HepG2 (cell line): ENCODE measurements at regions not wholly inside any gene's neighbourhood (a gene's known extent, or its start where the extent isn't known, plus 50 kb on each side); places are given as distances from the start of the nearest gene placed in this dataset.

Source experiments
- PHF20 ChIP-seq: sonication (generic); formaldehyde crosslinking; IDR thresholded peaks from 2 replicates; pipeline ENCODE4 v1.5.0; 2020; ENCODE audit warnings: mild to moderate bottlenecking, missing genetic modification reagents
- SIX4 ChIP-seq: sonication (generic); formaldehyde crosslinking; IDR thresholded peaks from 2 replicates; pipeline ENCODE4 v1.4.0; 2020; ENCODE audit warnings: missing genetic modification reagents
- ZNF660 ChIP-seq: sonication (generic); formaldehyde crosslinking; IDR thresholded peaks from 2 replicates; pipeline ENCODE4 v1.5.1; 2020; ENCODE audit warnings: mild to moderate bottlenecking, low read depth, missing genetic modification reagents, borderline replicate concordance
- TF ChIP-seq, protein P1 (sequence below): sonication (generic); formaldehyde crosslinking; IDR thresholded peaks from 2 replicates; pipeline ENCODE4 v1.8.1; 2023; ENCODE audit warnings: mild to moderate bottlenecking, moderate library complexity, missing genetic modification reagents
- TF ChIP-seq, protein P2 (sequence below): sonication (generic); formaldehyde crosslinking; IDR thresholded peaks from 2 replicates; pipeline ENCODE4 v1.5.1; 2020; ENCODE audit warnings: mild to moderate bottlenecking, missing genetic modification reagents, moderate library complexity
- TF ChIP-seq, protein P3 (sequence below): sonication (generic); formaldehyde crosslinking; IDR thresholded peaks from 2 replicates; pipeline ENCODE4 v1.4.0; 2020; ENCODE audit warnings: mild to moderate bottlenecking, missing genetic modification reagents, borderline replicate concordance

DNA sequence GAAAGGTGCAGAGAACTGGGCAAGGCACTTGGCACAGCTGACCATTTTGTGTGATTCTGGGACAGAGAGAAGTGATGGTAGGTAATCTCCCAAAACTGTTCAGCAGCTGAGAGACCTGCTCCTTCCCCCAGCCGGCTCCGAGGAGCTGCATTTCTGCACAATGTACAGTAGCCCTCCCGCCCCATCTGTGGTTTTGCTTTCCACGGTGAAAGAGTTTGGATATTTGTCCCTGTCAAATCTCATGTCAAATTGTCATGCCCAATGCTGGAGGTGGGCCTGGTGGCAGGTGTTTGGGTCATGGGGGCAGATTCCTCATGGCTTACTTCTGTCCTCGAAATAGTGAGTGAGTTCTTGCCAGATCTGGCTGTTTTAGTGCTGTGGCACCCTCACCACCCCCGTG is 90.5 kb upstream of the CD99 start (continued):
- TF ChIP-seq, protein P1, sequence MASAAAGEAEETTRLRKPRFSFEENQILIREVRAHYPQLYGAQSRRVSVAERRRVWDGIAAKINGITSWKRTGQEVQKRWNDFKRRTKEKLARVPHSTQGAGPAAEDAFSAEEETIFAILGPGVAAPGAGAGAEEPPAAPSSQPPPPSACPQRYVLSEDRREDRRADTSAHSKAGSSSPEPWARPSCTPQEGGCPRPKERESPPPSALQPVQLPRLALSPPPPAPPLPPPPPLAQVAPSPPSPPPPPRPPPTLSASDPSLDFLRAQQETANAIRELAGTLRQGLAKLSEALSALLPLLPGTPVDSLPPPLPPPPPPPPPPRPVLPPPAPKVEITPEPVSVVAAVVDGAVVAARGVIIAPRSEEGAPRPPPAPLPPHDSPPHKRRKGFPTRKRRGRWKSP (CRISPR knock-in tag) = no peak
- TF ChIP-seq, protein P2, sequence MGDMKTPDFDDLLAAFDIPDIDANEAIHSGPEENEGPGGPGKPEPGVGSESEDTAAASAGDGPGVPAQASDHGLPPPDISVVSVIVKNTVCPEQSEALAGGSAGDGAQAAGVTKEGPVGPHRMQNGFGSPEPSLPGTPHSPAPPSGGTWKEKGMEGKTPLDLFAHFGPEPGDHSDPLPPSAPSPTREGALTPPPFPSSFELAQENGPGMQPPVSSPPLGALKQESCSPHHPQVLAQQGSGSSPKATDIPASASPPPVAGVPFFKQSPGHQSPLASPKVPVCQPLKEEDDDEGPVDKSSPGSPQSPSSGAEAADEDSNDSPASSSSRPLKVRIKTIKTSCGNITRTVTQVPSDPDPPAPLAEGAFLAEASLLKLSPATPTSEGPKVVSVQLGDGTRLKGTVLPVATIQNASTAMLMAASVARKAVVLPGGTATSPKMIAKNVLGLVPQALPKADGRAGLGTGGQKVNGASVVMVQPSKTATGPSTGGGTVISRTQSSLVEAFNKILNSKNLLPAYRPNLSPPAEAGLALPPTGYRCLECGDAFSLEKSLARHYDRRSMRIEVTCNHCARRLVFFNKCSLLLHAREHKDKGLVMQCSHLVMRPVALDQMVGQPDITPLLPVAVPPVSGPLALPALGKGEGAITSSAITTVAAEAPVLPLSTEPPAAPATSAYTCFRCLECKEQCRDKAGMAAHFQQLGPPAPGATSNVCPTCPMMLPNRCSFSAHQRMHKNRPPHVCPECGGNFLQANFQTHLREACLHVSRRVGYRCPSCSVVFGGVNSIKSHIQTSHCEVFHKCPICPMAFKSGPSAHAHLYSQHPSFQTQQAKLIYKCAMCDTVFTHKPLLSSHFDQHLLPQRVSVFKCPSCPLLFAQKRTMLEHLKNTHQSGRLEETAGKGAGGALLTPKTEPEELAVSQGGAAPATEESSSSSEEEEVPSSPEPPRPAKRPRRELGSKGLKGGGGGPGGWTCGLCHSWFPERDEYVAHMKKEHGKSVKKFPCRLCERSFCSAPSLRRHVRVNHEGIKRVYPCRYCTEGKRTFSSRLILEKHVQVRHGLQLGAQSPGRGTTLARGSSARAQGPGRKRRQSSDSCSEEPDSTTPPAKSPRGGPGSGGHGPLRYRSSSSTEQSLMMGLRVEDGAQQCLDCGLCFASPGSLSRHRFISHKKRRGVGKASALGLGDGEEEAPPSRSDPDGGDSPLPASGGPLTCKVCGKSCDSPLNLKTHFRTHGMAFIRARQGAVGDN (CRISPR knock-in tag) = no peak
- TF ChIP-seq SIX4 (CRISPR knock-in tag) (no peak), PHF20 (no peak), ZNF660 (CRISPR knock-in tag) (no peak)
- TF ChIP-seq, protein P3, sequence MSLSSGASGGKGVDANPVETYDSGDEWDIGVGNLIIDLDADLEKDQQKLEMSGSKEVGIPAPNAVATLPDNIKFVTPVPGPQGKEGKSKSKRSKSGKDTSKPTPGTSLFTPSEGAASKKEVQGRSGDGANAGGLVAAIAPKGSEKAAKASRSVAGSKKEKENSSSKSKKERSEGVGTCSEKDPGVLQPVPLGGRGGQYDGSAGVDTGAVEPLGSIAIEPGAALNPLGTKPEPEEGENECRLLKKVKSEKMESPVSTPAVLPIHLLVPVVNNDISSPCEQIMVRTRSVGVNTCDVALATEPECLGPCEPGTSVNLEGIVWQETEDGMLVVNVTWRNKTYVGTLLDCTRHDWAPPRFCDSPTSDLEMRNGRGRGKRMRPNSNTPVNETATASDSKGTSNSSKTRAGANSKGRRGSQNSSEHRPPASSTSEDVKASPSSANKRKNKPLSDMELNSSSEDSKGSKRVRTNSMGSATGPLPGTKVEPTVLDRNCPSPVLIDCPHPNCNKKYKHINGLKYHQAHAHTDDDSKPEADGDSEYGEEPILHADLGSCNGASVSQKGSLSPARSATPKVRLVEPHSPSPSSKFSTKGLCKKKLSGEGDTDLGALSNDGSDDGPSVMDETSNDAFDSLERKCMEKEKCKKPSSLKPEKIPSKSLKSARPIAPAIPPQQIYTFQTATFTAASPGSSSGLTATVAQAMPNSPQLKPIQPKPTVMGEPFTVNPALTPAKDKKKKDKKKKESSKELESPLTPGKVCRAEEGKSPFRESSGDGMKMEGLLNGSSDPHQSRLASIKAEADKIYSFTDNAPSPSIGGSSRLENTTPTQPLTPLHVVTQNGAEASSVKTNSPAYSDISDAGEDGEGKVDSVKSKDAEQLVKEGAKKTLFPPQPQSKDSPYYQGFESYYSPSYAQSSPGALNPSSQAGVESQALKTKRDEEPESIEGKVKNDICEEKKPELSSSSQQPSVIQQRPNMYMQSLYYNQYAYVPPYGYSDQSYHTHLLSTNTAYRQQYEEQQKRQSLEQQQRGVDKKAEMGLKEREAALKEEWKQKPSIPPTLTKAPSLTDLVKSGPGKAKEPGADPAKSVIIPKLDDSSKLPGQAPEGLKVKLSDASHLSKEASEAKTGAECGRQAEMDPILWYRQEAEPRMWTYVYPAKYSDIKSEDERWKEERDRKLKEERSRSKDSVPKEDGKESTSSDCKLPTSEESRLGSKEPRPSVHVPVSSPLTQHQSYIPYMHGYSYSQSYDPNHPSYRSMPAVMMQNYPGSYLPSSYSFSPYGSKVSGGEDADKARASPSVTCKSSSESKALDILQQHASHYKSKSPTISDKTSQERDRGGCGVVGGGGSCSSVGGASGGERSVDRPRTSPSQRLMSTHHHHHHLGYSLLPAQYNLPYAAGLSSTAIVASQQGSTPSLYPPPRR (CRISPR knock-in tag) = no peak
